NCI-H69 (cell line): ENCODE measurements at regions not wholly inside any gene's neighbourhood (a gene's known extent, or its start where the extent isn't known, plus 50 kb on each side); places are given as distances from the start of the nearest gene placed in this dataset.

Experiments used
- DNase-seq: peaks from one replicate; lab custom pipeline; 2025; lab: John Stamatoyannopoulos, UW

- no peak for DNase-seq
Measured at GRCh38 chr20:23231561-23232218, 118.9 kb upstream of the NXT1 start.

- DNase-seq: no peak
Measured at GRCh38 chr20:23230766-23231385, 119.7 kb upstream of the NXT1 start.

- DNase-seq: no peak
Measured at GRCh38 chr20:23229989-23230388, 120.6 kb upstream of the NXT1 start.

- DNase-seq: no peak
Measured at GRCh38 chr20:23228912-23229311, 121.7 kb upstream of the NXT1 start.

GRCh38 chr20:23227976-23228375, 122.6 kb upstream of the NXT1 start:
- DNase-seq: no peak

- DNase-seq: no peak
Measured at GRCh38 chr20:23227274-23227673, 123.3 kb upstream of the NXT1 start.

GRCh38 chr20:23226612-23227265, 123.9 kb upstream of the NXT1 start:
- DNase-seq: no peak

- no peak for DNase-seq
Measured at GRCh38 chr20:23225407-23226060, 125.1 kb upstream of the NXT1 start.

- DNase-seq: no peak
Measured at GRCh38 chr20:23224806-23225205, 125.8 kb upstream of the NXT1 start.

- no peak for DNase-seq
Measured at GRCh38 chr20:23223908-23224580, 126.5 kb upstream of the NXT1 start.

- DNase-seq: no peak
Measured at GRCh38 chr20:23222531-23223200, 127.9 kb upstream of the NXT1 start.

GRCh38 chr20:23217023-23217422, 130.9 kb upstream of the CD93 start:
- no peak for DNase-seq

GRCh38 chr20:23215344-23215995, 129.3 kb upstream of the CD93 start:
- DNase-seq: no peak

GRCh38 chr20:23214903-23215302, 128.8 kb upstream of the CD93 start:
- no peak for DNase-seq

- peak; percentile 96 for DNase-seq
Measured at GRCh38 chr20:23212464-23212995, 126.4 kb upstream of the CD93 start.

GRCh38 chr20:23212011-23212410, 125.9 kb upstream of the CD93 start:
- peak; percentile 83 for DNase-seq

GRCh38 chr20:23211164-23211563, 125.0 kb upstream of the CD93 start:
- no peak for DNase-seq

GRCh38 chr20:23207826-23208540, 121.9 kb upstream of the CD93 start:
- DNase-seq: no peak

GRCh38 chr20:23206995-23207394, 120.9 kb upstream of the CD93 start:
- no peak for DNase-seq

- DNase-seq: no peak
Measured at GRCh38 chr20:23206061-23206460, 119.9 kb upstream of the CD93 start.
